ENCODE measurements at regions not wholly inside any gene's neighbourhood (a gene's known extent, or its start where the extent isn't known, plus 50 kb on each side); places are given as distances from the start of the nearest gene placed in this dataset.
A peak's percentile ranks its signal among the peaks of the same experiment; 100 is the strongest.
"Not testable (repeated sequence)": the region's sequence is repeated elsewhere in the genome, so short reads cannot be mapped to it uniquely, and the experiment has no call there.

- not testable (repeated sequence) for H3K4me3 ChIP-seq (ENCODE audit: low read length)
- peak; percentile 23 for DNase-seq (ENCODE audit: low read depth)
These were observed 390.6 kb downstream of the PRIM2 start for GRCh38 chr6:57708061-57708460.

GRCh38 chr6:57722546-57722945 is 405.1 kb downstream of the PRIM2 start:
- H3K4me3 ChIP-seq (ENCODE audit: low read length), result not testable (repeated sequence)
- peak; percentile 86 for DNase-seq (ENCODE audit: low read depth)

GRCh38 chr6:57723815-57724401 is 406.5 kb downstream of the PRIM2 start:
- not testable (repeated sequence) for DNase-seq (ENCODE audit: low read depth); H3K4me3 ChIP-seq (ENCODE audit: low read length)

- not testable (repeated sequence) for H3K4me3 ChIP-seq (ENCODE audit: low read length); DNase-seq (ENCODE audit: low read depth)
These were observed 412.0 kb downstream of the PRIM2 start for GRCh38 chr6:57729407-57729806.

GRCh38 chr6:57730726-57731125 is 413.3 kb downstream of the PRIM2 start:
- H3K4me3 ChIP-seq (ENCODE audit: low read length); DNase-seq (ENCODE audit: low read depth): not testable (repeated sequence)

GRCh38 chr6:57747716-57748115 is 430.3 kb downstream of the PRIM2 start:
- not testable (repeated sequence) for H3K4me3 ChIP-seq (ENCODE audit: low read length); DNase-seq (ENCODE audit: low read depth)

- H3K4me3 ChIP-seq (ENCODE audit: low read length); DNase-seq (ENCODE audit: low read depth): not testable (repeated sequence)
These were observed 442.4 kb downstream of the PRIM2 start for GRCh38 chr6:57759850-57760249.

GRCh38 chr6:57792720-57793397 is 475.4 kb downstream of the PRIM2 start:
- not testable (repeated sequence) for H3K4me3 ChIP-seq (ENCODE audit: low read length)
- peak; percentile 20 for DNase-seq (ENCODE audit: low read depth)

- not testable (repeated sequence) for H3K4me3 ChIP-seq (ENCODE audit: low read length)
- DNase-seq (ENCODE audit: low read depth), result peak; percentile 26
These were observed 475.9 kb downstream of the PRIM2 start for GRCh38 chr6:57793398-57793762.

- H3K4me3 ChIP-seq (ENCODE audit: low read length), result peak overlapping the region; percentile 20
- DNase-seq (ENCODE audit: low read depth), result peak; percentile 51
These were observed 482.5 kb downstream of the PRIM2 start for GRCh38 chr6:57799703-57800479.

- not testable (repeated sequence) for H3K4me3 ChIP-seq (ENCODE audit: low read length)
- DNase-seq (ENCODE audit: low read depth), result peak; percentile 51
These were observed 491.2 kb downstream of the PRIM2 start for GRCh38 chr6:57808581-57808980.

- not testable (repeated sequence) for H3K4me3 ChIP-seq (ENCODE audit: low read length); DNase-seq (ENCODE audit: low read depth)
These were observed 492.0 kb downstream of the PRIM2 start for GRCh38 chr6:57809454-57809853.

GRCh38 chr6:57813271-57814075 is 496.0 kb downstream of the PRIM2 start:
- H3K4me3 ChIP-seq (ENCODE audit: low read length), result not testable (repeated sequence)

GRCh38 chr6:57815826-57816225 is 498.4 kb downstream of the PRIM2 start:
- H3K4me3 ChIP-seq (ENCODE audit: low read length), result not testable (repeated sequence)
- peak; percentile 30 for DNase-seq (ENCODE audit: low read depth)

More at GRCh38 chr6:57813271-57814075, 496.0 kb downstream of the PRIM2 start:
- DNase-seq (ENCODE audit: low read depth), result peak; percentile 37

GRCh38 chr6:57821325-57821724 is 503.9 kb downstream of the PRIM2 start:
- H3K4me3 ChIP-seq (ENCODE audit: low read length); DNase-seq (ENCODE audit: low read depth): not testable (repeated sequence)

- not testable (repeated sequence) for DNase-seq (ENCODE audit: low read depth); H3K4me3 ChIP-seq (ENCODE audit: low read length)
These were observed 505.0 kb downstream of the PRIM2 start for GRCh38 chr6:57822448-57822847.
